ENCODE measurements at regions not wholly inside any gene's neighbourhood (a gene's known extent, or its start where the extent isn't known, plus 50 kb on each side); places are given as distances from the start of the nearest gene placed in this dataset.

DNA sequence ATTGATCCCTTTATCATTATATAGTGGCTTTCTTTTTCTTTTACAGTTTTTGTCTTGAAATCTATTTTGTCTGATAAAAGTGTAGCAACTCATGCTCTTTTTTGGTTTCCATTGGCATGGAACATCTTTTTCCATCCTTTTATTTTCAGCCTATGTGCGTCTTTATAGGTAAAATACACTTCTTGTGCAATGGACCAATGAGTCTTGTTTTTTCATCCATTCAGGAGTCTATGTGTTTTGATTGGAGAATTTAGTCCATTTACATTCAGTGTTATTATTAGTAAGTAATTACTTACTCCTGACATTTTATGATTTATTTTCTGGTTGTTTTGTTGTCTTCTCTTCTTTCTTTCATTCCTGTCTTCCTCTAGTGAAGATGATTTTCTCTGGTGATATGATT, 66.4 kb upstream of the IL2 start:
- TF ChIP-seq, protein P1, sequence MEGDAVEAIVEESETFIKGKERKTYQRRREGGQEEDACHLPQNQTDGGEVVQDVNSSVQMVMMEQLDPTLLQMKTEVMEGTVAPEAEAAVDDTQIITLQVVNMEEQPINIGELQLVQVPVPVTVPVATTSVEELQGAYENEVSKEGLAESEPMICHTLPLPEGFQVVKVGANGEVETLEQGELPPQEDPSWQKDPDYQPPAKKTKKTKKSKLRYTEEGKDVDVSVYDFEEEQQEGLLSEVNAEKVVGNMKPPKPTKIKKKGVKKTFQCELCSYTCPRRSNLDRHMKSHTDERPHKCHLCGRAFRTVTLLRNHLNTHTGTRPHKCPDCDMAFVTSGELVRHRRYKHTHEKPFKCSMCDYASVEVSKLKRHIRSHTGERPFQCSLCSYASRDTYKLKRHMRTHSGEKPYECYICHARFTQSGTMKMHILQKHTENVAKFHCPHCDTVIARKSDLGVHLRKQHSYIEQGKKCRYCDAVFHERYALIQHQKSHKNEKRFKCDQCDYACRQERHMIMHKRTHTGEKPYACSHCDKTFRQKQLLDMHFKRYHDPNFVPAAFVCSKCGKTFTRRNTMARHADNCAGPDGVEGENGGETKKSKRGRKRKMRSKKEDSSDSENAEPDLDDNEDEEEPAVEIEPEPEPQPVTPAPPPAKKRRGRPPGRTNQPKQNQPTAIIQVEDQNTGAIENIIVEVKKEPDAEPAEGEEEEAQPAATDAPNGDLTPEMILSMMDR (IDR thresholded peaks at IDR 0.05; ENCODE audit: poor library complexity): no peak
- TF ChIP-seq EZH2 (IDR thresholded peaks at IDR 0.05; ENCODE audit: borderline replicate concordance) (no peak), EZH2phosphoT487 (IDR thresholded peaks at IDR 0.05; ENCODE audit: low read depth, severe bottlenecking, unreplicated experiment) (no peak)

All from hepatocyte (in vitro differentiated cells).